ENCODE measurements at regions not wholly inside any gene's neighbourhood (a gene's known extent, or its start where the extent isn't known, plus 50 kb on each side); places are given as distances from the start of the nearest gene placed in this dataset.

DNA sequence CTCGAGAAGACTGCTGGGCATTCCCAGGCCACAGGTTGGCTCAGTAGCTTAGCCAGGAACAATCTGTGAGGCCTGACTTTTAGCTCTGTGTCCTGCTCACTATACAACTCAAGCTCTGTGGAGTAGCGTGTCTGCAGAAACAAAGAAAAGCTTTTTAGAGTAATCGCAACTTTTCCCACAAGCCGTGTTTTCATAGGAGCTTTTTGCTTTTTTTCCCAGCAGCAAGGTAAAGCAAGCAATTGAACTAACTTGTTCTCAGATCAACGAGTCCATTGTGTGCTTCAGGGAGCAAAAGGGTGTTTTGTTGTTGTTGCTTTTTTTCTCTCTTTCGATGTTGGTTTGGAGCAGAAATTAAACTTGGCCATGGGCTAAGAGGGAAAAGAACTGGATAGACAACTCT, 97.3 kb upstream of the BCL2L14 start:
- H3K36me3 ChIP-seq (ENCODE audit: insufficient read depth, low read length), result no peaks in the 10 kb centered on the region
- POLR2A ChIA-PET, result interaction anchor here (0.6 kb wide), 1 partner anchor 34 kb away, joined by 3 read pairs; no protein-coding TSS in a partner anchor
- H3K27ac Mint-ChIP-seq, result no peak overlapping the region
- no peak overlapping the region for H3K4me3 Mint-ChIP-seq
- no peaks in the 10 kb centered on the region for H3K27me3 Mint-ChIP-seq
- ATAC-seq (ENCODE audit: poor library complexity) (no peak), DNase-seq (no peak)
- H3K9me3 Mint-ChIP-seq, result no peaks in the 10 kb centered on the region
- no peak overlapping the region for H3K27ac ChIP-seq (ENCODE audit: low read depth in 1 of 2, low read length in 2 of 2)
- H3K4me1 ChIP-seq (ENCODE audit: insufficient read depth, low read length), result peaks cover under 1% of the 10 kb centered on the region
- no peak overlapping the region for H3K4me3 ChIP-seq (ENCODE audit: low read length)
- CTCF ChIA-PET, result no interaction called here
- no peaks in the 10 kb centered on the region for H3K9me3 ChIP-seq (ENCODE audit: control insufficient read depth in 1 of 2, insufficient read depth in 1 of 2, low read length in 2 of 2)
- TF ChIP-seq, protein P1, sequence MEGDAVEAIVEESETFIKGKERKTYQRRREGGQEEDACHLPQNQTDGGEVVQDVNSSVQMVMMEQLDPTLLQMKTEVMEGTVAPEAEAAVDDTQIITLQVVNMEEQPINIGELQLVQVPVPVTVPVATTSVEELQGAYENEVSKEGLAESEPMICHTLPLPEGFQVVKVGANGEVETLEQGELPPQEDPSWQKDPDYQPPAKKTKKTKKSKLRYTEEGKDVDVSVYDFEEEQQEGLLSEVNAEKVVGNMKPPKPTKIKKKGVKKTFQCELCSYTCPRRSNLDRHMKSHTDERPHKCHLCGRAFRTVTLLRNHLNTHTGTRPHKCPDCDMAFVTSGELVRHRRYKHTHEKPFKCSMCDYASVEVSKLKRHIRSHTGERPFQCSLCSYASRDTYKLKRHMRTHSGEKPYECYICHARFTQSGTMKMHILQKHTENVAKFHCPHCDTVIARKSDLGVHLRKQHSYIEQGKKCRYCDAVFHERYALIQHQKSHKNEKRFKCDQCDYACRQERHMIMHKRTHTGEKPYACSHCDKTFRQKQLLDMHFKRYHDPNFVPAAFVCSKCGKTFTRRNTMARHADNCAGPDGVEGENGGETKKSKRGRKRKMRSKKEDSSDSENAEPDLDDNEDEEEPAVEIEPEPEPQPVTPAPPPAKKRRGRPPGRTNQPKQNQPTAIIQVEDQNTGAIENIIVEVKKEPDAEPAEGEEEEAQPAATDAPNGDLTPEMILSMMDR (IDR thresholded peaks at IDR 0.05), result no peak
- intact Hi-C loops (cut with DNase I, micrococcal nuclease), result no loop called here
- H3K27me3 ChIP-seq (ENCODE audit: control insufficient read depth in 1 of 2, insufficient read depth in 2 of 2, low read length in 2 of 2), result no peaks in the 10 kb centered on the region
- H3K36me3 Mint-ChIP-seq (ENCODE audit: low read depth), result no peaks in the 10 kb centered on the region
- no peaks in the 10 kb centered on the region for H3K4me1 Mint-ChIP-seq (ENCODE audit: low read depth)

DNA sequence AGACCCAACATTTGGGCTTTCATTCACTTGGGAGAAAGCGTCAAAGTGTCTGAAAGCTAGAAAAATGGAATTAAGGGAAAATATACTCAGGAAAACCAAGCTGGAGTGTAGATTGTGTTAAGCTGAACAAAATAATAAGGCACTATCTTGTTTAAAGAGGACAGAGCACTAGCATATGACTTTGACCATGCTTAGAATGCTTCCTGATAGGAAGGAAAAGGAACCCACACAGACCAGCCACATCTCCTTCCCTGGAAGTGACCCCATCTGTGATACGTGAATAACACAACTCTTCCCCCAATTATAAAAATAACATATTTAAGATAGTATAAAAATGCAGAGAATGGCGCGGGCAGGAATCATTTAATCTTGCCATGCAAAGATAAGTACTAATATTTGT, 94.7 kb upstream of the BCL2L14 start:
- H3K27me3 ChIP-seq (ENCODE audit: control insufficient read depth in 1 of 2, insufficient read depth in 2 of 2, low read length in 2 of 2), result no peaks in the 10 kb centered on the region
- Mint-ChIP-seq H3K4me3 (no peak overlapping the region), H3K9me3 (no peaks in the 10 kb centered on the region), H3K27ac (no peak overlapping the region), H3K4me1 (ENCODE audit: low read depth) (peaks cover 20% of the 10 kb centered on the region), H3K27me3 (no peaks in the 10 kb centered on the region), H3K36me3 (ENCODE audit: low read depth) (no peaks in the 10 kb centered on the region)
- H3K27ac ChIP-seq (ENCODE audit: low read depth in 1 of 2, low read length in 2 of 2), result no peak overlapping the region
- ChIA-PET POLR2A (no interaction called here), CTCF (no interaction called here)
- ATAC-seq (ENCODE audit: poor library complexity), result no peak
- no peak overlapping the region for H3K4me3 ChIP-seq (ENCODE audit: low read length)
- no peaks in the 10 kb centered on the region for H3K9me3 ChIP-seq (ENCODE audit: control insufficient read depth in 1 of 2, insufficient read depth in 1 of 2, low read length in 2 of 2)
- H3K36me3 ChIP-seq (ENCODE audit: insufficient read depth, low read length), result no peaks in the 10 kb centered on the region
- DNase-seq, result no peak
- intact Hi-C loops (cut with DNase I, micrococcal nuclease), result no loop called here
- peaks cover 20% of the 10 kb centered on the region for H3K4me1 ChIP-seq (ENCODE audit: insufficient read depth, low read length)
- TF ChIP-seq, protein P1 (IDR thresholded peaks at IDR 0.05), result no peak

DNA sequence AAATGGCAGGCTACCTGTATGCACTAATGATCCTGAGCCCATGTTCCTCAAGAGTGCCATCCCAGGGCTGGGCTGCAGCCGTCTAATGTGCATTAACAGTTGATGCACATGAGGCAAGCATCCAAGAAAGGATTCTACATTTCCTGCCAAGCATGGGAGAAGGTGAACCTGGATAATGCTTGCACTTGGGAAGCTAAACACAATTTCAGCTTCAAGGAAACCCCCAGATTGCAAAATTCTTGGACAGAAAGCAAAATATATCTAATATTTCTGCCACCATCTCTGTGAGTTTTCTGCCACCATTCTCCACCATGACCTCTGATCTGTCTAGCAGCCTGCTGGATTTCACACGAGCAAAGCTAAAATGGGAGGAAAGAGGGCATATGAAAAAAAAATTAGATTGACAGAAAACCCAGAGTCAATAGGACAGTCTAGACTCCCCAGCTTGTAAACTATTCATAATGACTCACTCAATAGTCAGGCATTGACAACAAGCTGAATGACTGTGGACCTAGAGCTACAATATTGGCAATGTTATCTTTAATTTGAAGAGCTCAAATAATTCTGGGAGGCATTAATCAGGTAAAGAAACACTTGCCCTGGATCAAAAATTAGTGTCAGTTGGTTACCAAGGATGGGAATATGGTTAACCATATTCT, 91.9 kb upstream of the BCL2L14 start:
- intact Hi-C loops (cut with DNase I, micrococcal nuclease), result no loop called here
- TF ChIP-seq, protein P1 (IDR thresholded peaks at IDR 0.05), result no peak
- ChIA-PET CTCF (interaction anchor here (0.8 to 1.0 kb wide), 2 partner anchors 21 to 54 kb away, joined by 3 to 5 read pairs; no protein-coding TSS in a partner anchor), POLR2A (no interaction called here)
- no peaks in the 10 kb centered on the region for H3K27me3 Mint-ChIP-seq
- H3K27ac Mint-ChIP-seq, result peak overlapping the region; percentile 67
- ATAC-seq (ENCODE audit: poor library complexity) (no peak), DNase-seq (no peak)
- H3K9me3 ChIP-seq (ENCODE audit: control insufficient read depth in 1 of 2, insufficient read depth in 1 of 2, low read length in 2 of 2), result no peaks in the 10 kb centered on the region
- no peaks in the 10 kb centered on the region for H3K36me3 ChIP-seq (ENCODE audit: insufficient read depth, low read length)
- peaks cover 44% of the 10 kb centered on the region for H3K4me1 Mint-ChIP-seq (ENCODE audit: low read depth)
- no peak overlapping the region for H3K4me3 ChIP-seq (ENCODE audit: low read length)
- no peaks in the 10 kb centered on the region for H3K36me3 Mint-ChIP-seq (ENCODE audit: low read depth)
- no peak overlapping the region for H3K4me3 Mint-ChIP-seq
- peaks cover 32% of the 10 kb centered on the region for H3K4me1 ChIP-seq (ENCODE audit: insufficient read depth, low read length)
- no peak overlapping the region for H3K27ac ChIP-seq (ENCODE audit: low read depth in 1 of 2, low read length in 2 of 2)
- peaks cover 3% of the 10 kb centered on the region for H3K9me3 Mint-ChIP-seq
- H3K27me3 ChIP-seq (ENCODE audit: control insufficient read depth in 1 of 2, insufficient read depth in 2 of 2, low read length in 2 of 2), result no peaks in the 10 kb centered on the region

Measured in CD4-positive, alpha-beta T cell (primary cell).